ELF-1 (cell line): ENCODE measurements at regions not wholly inside any gene's neighbourhood (a gene's known extent, or its start where the extent isn't known, plus 50 kb on each side); places are given as distances from the start of the nearest gene placed in this dataset.

ENCODE experiments used
- DNase-seq: peaks from one replicate; pipeline ENCODE4 v3.0.0-alpha.2; 2016; ENCODE audit warnings: low read depth, low spot score

DNA sequence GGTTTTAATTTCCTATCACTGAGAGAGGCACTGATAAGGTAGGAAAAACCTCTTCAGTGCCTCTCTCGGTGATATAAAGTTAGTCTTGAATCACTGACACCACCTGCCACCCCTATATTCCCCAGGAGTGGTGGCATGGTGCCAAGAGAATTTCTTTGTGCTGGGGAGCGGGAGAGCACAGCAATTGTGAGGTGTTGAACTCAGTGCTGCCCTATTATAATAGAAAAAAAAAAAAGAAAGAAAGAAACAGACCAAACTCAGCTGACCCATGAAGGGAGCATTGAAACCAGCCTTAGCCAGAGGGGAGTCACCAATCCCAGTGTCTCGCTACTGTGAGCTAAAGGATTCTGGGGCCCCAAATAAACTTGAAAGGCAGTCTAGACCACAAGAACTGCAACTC is 201.4 kb upstream of the STT3B start:
- DNase-seq = no peak

DNA sequence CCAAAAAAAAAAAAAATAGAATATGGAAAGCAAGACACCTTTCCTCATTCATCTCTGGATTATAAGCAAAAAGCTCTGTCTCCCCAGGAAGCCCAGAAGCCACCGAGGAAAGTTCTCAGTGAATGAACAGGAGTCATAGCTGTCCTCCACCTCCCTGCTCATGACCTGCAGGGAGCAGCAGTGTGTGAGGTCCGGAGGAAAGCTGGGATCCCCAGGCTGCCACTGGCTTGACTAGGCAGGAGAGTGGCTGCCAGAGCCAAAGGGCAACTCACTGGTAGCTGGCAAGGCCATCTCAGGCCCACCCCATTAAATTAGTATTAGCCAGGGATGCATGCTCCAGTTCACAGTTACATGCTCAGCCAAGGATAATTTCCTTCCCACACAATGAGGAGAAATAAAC is 191.6 kb upstream of the STT3B start:
- peak; percentile 39 for DNase-seq

DNA sequence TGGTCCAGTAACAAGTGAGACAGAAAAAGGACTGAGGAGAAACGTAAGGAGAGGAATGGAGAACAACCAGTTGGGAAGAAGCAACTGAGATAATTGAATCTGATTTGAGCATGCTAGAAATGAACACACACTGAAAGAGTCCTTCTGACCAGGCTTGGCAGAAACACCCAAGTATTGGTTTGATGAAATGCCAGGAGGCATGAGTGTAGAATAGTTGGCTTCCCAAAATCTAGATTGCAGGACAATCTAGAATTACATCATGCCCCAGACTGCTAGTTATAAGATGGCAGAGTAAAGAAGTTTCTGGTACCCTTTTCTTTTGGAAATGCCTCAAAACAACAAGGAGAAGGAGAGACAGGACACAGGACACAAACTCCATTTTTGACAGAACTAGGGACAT is 189.7 kb upstream of the STT3B start:
- no peak for DNase-seq

DNA sequence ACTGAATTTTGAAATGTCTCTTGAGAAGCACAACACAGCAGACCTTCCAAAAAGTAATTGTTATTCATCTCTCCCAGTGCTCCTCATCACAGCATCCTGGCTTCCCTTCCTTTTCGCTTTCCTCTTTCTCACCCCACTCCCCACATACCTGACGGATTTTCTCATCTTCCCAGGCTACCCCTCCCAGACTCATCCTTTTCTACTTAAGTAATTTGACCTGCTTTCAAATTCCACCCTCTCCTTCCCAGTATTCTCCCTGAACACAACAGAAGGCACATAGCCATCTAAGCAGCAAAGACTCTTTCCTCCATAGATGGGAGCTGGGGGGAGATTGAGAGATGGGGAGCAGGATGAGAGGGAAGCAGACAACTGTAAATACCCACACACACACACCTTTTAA is 187.1 kb upstream of the STT3B start:
- no peak for DNase-seq

DNA sequence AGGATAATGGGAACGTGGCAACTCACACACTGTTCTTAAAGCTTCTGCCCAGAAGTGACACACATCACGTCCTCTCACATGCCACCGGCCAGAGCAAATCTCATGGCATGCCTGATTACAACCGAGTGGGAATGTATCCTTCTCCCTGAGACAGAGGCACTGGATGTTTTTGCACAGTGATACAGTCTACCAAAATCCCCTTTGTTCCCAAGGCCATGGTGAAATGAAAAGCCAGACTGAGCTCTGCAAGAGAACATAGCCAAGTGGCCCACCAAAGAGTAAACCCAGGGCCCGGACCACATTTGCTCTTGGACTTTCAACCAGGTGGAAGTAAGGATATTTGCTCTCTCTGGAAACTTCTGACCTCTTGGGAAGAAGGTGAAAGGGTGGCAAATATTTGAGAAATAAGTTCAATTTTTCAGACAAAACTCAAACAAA is 186.2 kb upstream of the STT3B start:
- DNase-seq = no peak

DNA sequence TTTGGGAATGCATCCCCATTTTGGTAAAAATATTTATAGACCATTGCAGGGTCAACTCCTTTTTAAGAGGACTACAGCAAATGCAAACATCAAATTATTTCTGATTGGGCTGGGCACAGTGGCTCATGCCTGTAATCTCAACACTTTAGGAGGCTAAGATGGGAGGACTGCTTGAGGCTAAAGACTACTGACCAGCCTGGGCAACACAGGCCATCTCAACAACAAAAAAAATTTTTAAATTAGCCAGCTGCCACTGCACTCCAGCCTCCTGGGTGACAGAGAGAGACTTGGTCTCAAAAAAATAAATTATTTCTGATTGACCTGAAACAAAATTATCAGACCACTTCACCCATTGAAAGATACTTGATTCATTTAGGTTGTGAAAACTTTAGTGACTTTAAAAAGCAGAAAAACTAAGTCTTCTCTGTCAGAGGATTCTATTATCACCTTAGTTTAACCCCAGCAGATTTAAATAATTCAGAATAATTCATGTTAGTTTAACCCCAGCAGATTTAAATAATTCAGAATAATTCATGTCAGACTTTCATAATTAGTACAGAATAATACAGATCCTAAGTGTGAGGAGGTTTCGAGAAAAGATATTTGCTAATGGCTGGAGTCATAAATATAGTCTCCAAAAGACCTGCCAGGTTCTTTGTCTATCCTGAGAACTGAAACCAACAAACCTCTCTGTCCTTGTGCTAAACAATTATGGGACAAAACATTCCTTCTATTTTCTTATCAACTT is 183.6 kb upstream of the STT3B start:
- no peak for DNase-seq

DNA sequence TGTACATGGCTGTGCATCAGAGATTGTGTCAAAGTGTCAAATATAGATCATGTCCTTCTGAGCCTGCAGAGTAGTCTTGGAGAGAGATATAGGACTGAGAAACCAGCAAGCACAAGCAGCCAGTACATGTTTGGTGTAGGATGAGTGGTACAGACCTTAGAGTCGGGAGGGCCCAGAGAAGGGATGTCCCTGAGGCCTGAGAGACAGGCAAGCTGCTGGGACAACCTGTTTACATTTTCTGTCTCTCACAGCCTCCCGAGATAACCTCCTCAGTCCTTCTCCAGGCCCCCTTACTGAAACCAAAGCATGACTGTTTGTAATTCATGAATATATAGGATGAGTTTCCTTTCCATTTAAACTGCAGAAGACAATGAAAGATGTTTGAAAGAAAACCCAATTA is 182.4 kb upstream of the STT3B start:
- DNase-seq = no peak

DNA sequence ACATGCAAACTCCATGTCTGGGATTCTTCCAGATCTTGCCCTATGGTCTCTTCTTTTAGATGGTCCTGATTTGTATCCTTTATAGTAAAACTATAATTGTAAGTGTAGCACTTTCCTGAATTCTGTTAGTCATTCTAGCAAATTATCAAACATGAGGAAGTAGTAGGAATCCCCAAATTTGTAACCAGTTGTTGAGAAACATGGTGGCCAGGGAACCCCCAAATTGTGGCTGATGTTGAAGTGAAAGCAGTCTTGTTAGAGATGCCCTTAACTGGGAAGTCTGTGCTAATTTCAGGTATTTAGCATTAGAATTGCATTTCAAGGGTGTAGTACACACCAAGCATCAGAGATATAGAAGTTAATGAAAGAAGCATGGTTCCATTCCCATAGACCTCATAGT is 180.4 kb upstream of the STT3B start:
- no peak for DNase-seq

DNA sequence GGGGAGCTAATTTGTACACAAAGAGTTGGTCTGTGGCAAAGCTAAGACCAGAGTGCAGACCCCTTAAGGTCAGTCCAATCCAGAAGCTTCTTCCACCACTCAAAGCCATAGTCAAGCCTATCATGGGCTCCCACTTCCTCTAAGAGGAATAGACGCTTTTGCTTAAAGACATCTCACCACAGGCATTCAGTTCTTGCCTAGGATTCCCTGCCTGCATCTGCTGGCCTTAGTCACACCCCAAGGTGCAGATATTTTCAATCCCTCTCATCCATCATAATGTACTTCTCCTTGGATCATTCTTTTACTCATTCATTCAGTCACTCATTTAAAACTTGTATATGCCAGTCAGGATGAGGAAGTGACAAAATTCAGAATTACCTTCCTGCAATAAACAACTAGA is 179.6 kb upstream of the STT3B start:
- no peak for DNase-seq

DNA sequence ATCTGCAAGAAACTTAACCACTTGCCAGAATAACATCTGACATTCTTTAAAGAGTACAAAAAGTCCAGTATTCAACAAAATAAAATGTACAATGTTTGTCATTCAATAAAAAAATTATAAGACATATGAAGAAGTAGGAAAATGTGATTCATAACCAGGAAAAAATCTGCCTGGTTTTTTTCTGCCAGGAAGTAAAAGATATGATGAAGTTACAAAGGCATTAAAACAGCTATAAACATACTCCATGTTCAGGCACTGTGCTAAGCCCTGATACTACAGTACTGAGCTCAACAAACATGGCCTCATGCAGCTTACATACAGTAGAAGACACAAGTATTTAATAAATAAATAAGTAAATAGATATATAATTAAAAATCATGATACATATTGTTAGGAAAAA is 178.4 kb upstream of the STT3B start:
- DNase-seq = no peak

DNA sequence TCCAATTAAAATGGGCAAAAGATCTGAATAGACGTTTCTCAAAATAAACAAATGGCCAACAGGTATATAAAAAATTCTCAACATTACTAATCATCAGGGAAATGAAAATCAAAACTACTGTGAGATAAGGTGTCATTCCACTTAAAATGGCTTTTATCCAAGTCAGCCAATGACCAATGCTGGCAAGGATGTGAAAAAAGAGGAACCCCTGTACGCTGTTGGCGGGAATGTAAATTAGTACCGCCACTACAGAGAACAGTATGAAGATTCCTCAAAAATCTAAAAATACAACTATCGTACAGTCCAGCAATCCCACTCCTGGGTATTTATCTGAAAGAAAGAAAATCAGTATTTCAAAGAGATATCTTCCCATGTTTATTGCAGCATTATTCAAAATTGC is 176.9 kb upstream of the STT3B start:
- no peak for DNase-seq

DNA sequence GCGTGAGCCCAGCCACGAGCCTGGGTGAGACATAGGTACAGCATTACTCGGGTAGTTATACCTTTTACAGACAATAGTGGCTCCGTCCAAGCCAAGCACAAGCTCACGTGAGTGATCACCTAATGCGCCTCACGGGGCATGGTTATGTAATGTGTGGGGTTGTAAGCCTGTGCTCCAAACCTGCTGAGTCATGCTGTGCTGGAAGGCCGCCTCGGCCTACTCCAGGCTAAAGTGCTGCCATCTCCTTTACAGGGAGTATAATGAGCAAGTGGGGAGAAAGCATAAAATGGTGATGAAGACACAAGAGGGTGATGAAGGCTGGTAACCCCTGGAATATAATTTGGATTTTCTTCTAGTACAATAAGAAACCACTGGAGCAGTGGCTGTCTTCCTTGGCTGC is 175.8 kb upstream of the STT3B start:
- DNase-seq = peak; percentile 43

DNA sequence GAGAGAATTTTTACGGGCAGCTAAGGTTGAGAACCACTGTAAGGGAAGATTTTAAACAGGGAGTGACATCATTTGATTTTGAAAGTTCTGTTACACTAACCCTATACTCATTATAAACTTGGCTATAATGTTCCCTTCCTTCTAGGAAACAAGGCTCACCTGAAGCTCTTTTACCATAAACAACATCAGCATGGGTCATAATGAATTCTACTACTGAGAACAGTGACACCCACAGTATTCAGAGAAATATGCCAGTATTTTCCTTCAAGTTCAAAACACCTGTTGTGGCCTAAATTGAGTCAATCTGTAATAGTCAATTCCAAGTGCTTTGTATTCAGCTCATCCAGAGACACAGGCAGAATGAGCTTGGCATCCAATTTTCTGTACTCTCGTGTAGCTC is 175.3 kb upstream of the STT3B start:
- DNase-seq = no peak

DNA sequence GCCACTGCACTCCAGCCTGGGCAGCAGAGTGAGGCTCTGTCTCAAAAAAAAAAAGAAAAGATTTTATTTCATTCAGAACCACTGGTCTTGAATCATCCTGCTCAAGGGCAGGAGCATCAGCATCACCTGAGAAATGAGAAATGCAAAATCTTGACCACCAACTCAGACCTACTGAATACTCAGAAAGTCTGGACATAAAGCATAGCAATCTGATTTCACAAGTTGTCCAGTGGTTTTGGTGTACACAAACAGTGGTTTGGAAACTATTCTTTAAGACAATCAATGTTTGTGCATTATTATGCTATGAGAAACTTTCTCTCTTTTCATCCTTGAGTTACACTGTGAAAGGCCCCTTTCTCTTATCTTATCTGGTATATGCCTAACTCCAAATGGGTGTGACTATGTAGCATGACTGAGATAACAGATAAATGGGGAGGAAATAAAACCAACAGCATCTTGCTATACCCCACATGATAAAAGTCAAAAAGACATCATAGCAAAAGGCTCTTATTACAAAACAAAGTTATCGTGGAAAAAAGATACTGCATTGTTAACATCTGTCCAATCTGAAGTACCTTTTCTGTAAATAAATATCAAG is 174.2 kb upstream of the STT3B start:
- DNase-seq = no peak

DNA sequence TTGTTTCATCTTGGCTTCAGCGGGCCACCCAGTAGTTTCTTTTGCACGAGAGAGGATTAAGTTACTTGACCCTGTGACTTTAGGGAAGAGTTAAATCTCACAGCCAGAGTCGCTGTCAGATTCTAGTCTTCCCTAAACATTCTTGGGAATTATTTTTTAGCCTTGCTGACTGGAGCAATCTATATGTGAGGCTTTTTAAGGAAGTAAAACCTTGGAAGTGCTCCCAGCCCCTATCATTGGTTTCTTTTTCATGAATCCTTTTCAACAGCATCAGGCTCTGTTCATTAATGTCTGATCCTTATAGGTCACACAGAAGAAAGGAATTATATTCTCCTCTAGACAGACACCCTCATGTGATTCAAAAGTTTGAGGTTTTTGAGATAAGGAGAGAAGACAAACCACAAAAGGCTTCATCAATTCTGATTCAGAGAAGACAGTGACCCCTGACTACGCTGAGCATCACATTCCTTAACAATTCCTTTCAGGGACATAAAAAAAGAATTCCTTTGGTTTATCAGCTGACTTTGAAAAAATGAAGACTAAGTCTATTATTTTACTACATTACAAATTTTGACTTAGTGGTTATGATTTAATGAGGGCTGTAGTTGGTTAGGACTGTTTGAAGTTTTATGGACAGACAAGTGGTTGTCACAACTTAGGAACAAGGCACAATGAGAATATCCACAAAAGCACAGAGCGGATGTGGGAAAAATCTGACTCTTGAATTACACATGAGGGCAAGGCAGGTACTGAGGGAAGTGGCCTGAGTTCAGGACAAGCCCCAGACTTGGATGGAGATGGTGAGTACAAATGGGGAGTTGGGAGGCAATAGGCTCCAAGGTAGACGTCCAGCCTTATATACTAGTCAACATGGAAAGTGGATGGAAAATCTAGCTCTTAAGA is 171.1 kb upstream of the STT3B start:
- no peak for DNase-seq

DNA sequence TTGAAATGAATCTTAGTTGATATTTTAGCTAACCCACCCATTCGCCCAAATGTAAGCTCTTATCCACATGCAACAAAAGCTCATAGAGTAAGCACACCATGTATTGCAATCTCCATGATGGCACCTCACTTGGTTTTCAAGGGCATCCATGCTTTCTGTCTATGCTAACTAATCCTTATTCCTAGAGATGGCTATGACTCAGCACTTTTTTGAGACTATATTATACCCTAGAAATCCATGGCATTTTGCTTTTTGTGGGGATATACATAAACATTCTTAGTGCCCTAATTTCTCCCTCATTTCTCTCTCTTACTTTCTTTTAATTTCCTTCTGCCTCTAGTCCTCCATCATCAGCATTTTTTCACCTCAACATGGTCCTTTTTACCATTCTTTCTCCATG is 168.5 kb upstream of the STT3B start:
- no peak for DNase-seq

DNA sequence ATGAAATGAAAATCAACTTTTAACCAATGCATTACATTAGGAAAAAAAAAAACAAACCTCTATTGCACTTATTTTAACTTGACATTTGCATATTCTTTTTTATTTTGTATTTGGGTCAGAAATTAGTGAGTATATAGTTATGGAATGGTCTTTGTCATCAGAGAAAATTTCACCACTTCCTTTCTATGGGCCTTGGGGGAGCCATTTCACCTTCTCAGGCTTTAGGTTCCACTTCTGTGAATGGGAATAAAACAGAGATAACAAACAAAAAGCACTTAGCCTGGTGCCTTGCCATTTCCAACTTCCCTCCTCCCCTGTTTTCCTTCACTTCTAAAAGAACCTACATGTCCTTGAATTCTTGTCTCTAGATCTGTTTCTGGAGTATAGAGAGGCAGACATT is 168.0 kb upstream of the STT3B start:
- no peak for DNase-seq

DNA sequence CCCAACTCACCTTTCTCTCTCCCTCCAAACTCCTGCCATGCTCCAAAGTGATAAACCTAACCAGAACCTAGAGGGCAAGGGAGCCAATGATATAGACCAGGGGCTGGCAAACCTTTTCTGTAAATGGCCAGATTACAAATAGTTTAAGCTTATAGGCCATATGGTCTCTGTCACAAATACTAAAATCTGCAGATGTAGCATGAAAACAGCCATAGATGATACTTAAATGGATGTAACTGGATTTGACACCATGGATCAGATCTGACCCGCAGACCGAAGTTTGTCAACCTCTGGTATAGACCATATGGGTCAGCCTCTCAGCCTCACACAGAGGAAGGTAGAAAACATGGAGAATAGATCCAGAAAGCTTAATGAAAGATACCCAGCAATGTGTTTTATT is 165.2 kb upstream of the STT3B start:
- no peak for DNase-seq

DNA sequence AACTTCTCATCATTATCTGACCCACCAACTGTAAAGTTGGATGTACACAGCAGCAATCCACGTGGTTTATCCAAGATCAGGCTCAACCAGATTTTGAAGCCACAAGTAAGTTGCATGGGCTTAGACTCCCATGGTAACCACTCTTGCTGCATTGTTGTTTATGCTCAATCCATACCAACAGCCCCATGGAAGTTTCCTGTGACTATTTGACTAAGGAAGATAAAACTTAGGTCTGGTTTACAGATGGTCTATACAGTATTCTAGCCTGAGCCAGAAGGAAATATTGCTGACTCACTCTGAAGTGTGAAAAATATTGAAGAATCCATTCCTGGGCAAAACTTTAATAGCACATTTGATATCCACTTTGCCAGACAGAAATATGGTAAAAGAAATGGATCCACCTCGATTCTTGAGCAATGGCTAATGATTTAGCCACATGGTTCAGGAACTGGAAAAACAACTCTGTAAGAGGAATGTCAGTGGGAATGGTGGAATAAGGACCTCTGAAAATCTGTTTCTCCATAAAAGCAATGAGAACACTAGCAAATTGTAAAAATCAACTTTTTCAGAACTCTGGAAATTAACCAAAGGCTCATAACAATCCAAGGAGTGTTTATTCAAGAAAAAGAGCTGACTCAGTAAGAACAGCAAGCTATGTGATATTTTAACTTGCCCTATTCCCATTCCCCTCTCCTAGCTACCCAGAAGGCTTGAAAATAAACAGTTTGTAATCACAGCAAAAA is 162.9 kb upstream of the STT3B start:
- DNase-seq = no peak

DNA sequence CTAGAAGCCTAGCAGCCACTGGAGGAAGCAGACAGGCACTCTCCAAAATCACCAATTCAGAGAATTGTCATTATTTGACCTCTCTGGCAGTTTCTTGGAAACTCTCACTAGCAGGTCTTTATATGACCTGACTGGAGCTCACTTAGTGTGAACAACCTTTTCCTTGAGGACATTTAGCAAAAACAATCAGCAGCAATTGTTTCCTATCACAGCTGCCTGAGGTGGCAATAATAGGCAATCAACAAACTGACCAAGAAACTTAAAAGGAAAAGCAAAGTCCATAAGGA is 162.4 kb upstream of the STT3B start:
- DNase-seq = no peak

DNA sequence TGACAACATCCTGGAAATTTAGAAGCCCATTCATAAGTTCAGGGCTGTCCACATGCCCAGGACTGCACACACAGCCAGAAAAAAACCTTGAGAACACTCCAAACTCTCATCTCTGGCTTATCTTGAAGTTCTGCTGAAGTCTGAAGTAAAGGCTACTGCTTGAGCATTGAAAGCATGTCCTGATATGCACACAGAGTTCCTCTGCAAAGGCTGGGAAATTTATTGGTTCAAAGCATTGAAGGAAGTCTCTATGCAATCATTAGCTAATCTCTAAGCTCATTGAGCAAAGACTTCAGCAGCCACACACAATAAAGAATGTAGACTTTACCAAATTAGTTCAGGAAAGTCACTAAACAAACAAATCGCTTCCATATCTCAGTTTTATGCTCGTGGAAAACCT is 162.0 kb upstream of the STT3B start:
- DNase-seq = no peak

DNA sequence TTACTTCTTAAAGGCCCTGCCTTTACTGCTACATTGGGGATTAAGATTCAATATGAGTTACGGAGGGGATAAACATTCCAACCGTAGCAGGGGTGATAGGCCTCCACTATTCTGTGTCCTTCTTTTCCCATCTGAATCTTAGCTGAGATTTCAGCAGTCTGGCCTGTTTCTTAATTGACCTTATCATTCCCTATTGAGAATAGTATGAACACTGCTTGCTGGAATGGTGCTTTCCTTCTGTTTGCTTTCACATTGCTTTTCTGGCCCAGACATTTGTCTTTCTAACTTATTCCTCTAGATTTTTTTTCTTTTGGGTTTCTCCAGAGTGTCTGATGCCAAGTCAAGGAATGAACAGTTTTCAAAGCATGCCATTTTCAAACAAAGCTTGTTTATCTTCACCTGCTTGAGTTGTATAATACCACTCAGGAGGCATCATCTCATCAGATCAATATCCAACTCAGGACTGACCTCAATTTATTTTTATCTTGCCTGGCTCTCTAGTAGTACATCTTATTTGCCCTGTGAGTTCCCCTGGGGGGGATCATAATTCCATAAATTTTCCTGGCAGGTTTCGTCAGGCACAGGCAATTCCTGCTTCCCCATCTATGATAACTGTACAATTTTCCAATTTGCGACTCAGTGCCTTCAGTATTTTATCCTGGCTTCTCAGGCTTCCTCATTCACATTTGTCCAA is 161.1 kb upstream of the STT3B start:
- DNase-seq = no peak
